ENCODE measurements at regions not wholly inside any gene's neighbourhood (a gene's known extent, or its start where the extent isn't known, plus 50 kb on each side); places are given as distances from the start of the nearest gene placed in this dataset.

GRCh38 chr15:69505956-69506556, 53.4 kb downstream of the RPLP1 start:
- no peak for DNase-seq

GRCh38 chr15:69508659-69509058, 56.0 kb downstream of the RPLP1 start:
- no peak for DNase-seq

GRCh38 chr15:69509131-69509530, 56.5 kb downstream of the RPLP1 start:
- DNase-seq, result no peak

- DNase-seq, result no peak
Measured at GRCh38 chr15:69510556-69510955, 57.9 kb downstream of the RPLP1 start.

- DNase-seq, result no peak
Measured at GRCh38 chr15:69511015-69511414, 58.4 kb downstream of the RPLP1 start.

GRCh38 chr15:69511716-69512340, 59.2 kb downstream of the RPLP1 start:
- DNase-seq, result no peak

- DNase-seq, result no peak
Measured at GRCh38 chr15:69513450-69513960, 60.9 kb downstream of the RPLP1 start.

GRCh38 chr15:69513986-69514385, 61.4 kb downstream of the RPLP1 start:
- DNase-seq, result no peak

GRCh38 chr15:69515508-69515907, 62.9 kb downstream of the RPLP1 start:
- no peak for DNase-seq

- DNase-seq, result no peak
Measured at GRCh38 chr15:69515926-69516325, 63.3 kb downstream of the RPLP1 start.

GRCh38 chr15:69517052-69517451, 64.4 kb downstream of the RPLP1 start:
- no peak for DNase-seq

GRCh38 chr15:69518806-69519205, 66.2 kb downstream of the RPLP1 start:
- no peak for DNase-seq

- DNase-seq, result no peak
Measured at GRCh38 chr15:69520067-69520466, 67.4 kb downstream of the RPLP1 start.

- DNase-seq, result peak; percentile 4
Measured at GRCh38 chr15:69522361-69522760, 69.7 kb downstream of the RPLP1 start.

GRCh38 chr15:69523010-69524001, 70.7 kb downstream of the RPLP1 start:
- peak; percentile 77 for DNase-seq

GRCh38 chr15:69524296-69524695, 71.7 kb downstream of the RPLP1 start:
- DNase-seq, result peak; percentile 55

- no peak for DNase-seq
Measured at GRCh38 chr15:69524814-69525213, 72.2 kb downstream of the RPLP1 start.

GRCh38 chr15:69525543-69525942, 72.9 kb downstream of the RPLP1 start:
- no peak for DNase-seq

GRCh38 chr15:69526081-69527061, 73.8 kb downstream of the RPLP1 start:
- peak; percentile 5 for DNase-seq

- no peak for DNase-seq
Measured at GRCh38 chr15:69529141-69529540, 76.5 kb downstream of the RPLP1 start.

- no peak for DNase-seq
Measured at GRCh38 chr15:69529961-69530633, 77.5 kb downstream of the RPLP1 start.
